OCI-LY7 (cell line): ENCODE measurements at regions not wholly inside any gene's neighbourhood (a gene's known extent, or its start where the extent isn't known, plus 50 kb on each side); places are given as distances from the start of the nearest gene placed in this dataset.

Source experiments
- EZH2phosphoT487 ChIP-seq: fragments of 200-600 bp; sonication (generic); IDR thresholded peaks from 2 replicates; pipeline ENCODE4 v1.6.1; 2018; ENCODE audit warnings: low read depth, borderline replicate concordance, mild to moderate bottlenecking, mixed run types, antibody characterized with exemption, low read length, moderate library complexity, mixed read lengths
- TF ChIP-seq, protein P1 (sequence below): fragments of 200-600 bp; sonication (generic); conservative IDR thresholded peaks from 2 replicates; pipeline ENCODE4 v1.5.1; 2014; ENCODE audit warnings: mild to moderate bottlenecking, antibody characterized with exemption, low read length, moderate library complexity, mixed read lengths

DNA sequence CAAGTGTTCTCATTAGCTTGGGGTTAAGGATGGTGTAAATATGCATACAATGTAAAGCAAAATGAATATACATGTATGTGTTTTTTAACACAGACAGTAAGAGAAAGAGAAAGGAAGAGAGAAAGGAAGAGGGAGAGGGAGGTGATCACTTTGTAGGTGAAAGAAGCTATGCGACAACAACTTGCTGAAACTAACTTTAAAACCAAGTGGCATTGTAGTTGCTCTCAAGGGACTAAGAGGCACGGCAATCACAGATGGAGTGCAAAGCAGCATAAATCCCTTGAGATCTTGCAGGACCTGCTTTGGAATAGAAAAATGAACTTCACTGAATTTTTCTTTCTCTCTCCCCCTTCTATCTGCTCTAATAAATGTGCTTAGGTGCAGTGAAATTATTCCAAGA, 1665.0 kb upstream of the TENM3 start:
- TF ChIP-seq, protein P1, sequence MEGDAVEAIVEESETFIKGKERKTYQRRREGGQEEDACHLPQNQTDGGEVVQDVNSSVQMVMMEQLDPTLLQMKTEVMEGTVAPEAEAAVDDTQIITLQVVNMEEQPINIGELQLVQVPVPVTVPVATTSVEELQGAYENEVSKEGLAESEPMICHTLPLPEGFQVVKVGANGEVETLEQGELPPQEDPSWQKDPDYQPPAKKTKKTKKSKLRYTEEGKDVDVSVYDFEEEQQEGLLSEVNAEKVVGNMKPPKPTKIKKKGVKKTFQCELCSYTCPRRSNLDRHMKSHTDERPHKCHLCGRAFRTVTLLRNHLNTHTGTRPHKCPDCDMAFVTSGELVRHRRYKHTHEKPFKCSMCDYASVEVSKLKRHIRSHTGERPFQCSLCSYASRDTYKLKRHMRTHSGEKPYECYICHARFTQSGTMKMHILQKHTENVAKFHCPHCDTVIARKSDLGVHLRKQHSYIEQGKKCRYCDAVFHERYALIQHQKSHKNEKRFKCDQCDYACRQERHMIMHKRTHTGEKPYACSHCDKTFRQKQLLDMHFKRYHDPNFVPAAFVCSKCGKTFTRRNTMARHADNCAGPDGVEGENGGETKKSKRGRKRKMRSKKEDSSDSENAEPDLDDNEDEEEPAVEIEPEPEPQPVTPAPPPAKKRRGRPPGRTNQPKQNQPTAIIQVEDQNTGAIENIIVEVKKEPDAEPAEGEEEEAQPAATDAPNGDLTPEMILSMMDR = no peak
- TF ChIP-seq EZH2phosphoT487 = no peak
